ENCODE measurements at regions not wholly inside any gene's neighbourhood (a gene's known extent, or its start where the extent isn't known, plus 50 kb on each side); places are given as distances from the start of the nearest gene placed in this dataset.

DNA sequence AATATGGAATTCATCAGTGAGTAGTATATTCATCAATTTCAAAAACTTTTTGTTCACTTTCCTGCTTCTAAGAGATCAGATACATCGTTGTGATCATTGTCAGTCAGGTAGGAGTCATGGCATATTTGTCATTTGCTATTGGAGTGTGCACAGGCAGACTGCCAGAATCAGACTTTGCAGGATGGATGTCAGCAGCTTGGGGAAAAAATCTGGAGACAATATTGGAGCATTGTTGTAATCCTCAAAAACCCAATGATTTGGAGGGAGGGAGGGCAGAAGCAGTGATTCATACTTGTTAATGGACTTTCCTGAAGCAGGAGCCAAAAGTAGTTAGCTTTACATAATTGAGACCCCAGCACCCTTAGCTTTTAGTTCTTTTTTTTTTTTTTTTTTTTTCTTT, 59.6 kb upstream of the DRP2 start:
- DNase-seq (ENCODE audit: low spot score): peak; percentile 30

DNA sequence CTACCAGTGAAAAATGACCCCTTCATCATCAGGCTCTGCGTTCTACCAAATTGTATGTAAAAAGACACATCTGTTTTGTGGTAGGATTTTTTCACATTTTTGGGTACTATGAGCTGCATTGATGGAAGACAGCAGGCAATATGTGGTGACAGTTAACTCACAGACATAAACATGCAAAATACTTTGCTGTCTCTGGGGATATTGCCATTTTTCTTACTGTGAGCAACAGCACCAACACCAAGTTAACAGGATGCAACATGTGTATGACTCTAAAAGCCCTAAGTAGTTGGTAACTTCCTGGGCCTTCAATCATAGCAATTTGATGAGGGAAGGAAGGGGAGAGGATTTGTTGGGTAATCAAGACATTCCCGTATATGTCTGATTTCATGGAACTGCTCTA, 56.4 kb upstream of the DRP2 start:
- no peak for DNase-seq (ENCODE audit: low spot score)

DNA sequence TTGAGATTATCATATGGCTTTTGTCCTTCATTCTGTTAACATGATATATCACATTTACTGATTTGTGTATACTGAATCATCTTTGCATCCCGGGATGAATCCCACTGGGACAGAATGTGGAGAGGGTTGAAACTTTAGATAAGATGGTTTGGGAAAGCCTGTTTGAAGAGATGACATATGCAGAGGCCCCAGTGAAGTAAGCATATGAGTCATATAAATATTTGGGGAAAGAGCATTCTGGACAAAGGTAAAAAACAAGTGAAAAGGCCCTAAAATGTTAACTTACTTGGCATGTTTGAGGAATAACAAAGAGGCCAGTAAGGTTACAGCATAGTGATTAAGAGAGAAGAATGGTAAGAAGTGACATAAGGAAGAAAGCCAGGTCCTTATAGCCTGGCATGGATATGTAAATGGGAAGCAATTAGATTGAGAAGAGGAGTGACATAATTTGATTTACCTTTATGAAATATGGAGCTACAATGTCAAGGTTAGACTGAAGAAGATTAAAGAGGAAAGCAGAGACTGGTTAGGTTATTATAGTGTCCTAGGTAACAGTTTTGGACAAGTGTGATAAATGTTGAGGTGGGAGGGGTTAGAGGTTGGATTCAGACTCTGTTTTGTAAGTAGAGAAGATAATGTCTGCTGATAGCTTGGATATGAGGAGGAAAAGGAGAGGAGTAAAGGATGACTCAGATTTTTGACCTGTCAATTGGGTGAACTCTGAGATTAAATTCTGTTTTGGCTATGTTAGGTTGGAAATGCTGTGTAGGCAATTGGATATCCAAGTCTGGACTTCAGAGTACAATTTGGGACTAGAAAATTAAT, 54.6 kb upstream of the DRP2 start:
- DNase-seq (ENCODE audit: low spot score): peak; percentile 3
